HEK293 (cell line): ENCODE measurements at regions not wholly inside any gene's neighbourhood (a gene's known extent, or its start where the extent isn't known, plus 50 kb on each side); places are given as distances from the start of the nearest gene placed in this dataset.
"Not testable (repeated sequence)": the region's sequence is repeated elsewhere in the genome, so short reads cannot be mapped to it uniquely, and the experiment has no call there.

ENCODE experiments used
- CTCF ChIP-seq: fragments of 450-650 bp; formaldehyde crosslinking; IDR thresholded peaks from 2 replicates; pipeline ENCODE4 v1.5.1; 2016; ENCODE audit warnings: missing biosample characterization, missing genetic modification characterization
- PBX3 ChIP-seq: sonication (generic); formaldehyde crosslinking; IDR thresholded peaks from 2 replicates; pipeline ENCODE4 v1.8.1; 2022; ENCODE audit warnings: mild to moderate bottlenecking, moderate library complexity, missing genetic modification reagents
- YY1 ChIP-seq: fragments of 450-650 bp; formaldehyde crosslinking; IDR thresholded peaks from 2 replicates; pipeline ENCODE4 v1.5.1; 2018; ENCODE audit warnings: missing biosample characterization, missing genetic modification characterization
- ZBTB1 ChIP-seq: fragments of 450-650 bp; formaldehyde crosslinking; IDR thresholded peaks from 2 replicates; pipeline ENCODE4 v1.5.1; 2016; ENCODE audit warnings: missing biosample characterization, missing genetic modification characterization
- ZNF423 ChIP-seq: fragments of 450-650 bp; formaldehyde crosslinking; IDR thresholded peaks from 2 replicates; pipeline ENCODE4 v1.5.1; 2016; ENCODE audit warnings: missing biosample characterization, missing genetic modification characterization

GRCh38 chr10:38390725-38391124, 296.6 kb downstream of the ZNF37A start:
- TF ChIP-seq CTCF (tag by site-specific recombination); ZBTB1; YY1 (tag by site-specific recombination); PBX3 (CRISPR knock-in tag); ZNF423: not testable (repeated sequence)
